ENCODE measurements at regions not wholly inside any gene's neighbourhood (a gene's known extent, or its start where the extent isn't known, plus 50 kb on each side); places are given as distances from the start of the nearest gene placed in this dataset.

- H3K9me3 ChIP-seq, result no peaks in the 10 kb centered on the region
- H3K36me3 ChIP-seq, result no peaks in the 10 kb centered on the region
- intact Hi-C loops (cut with DNase I; ENCODE audit: low total_unique reads), result no loop called here
- TF ChIP-seq POLR2A (IDR thresholded peaks at IDR 0.05), result no peak
- no peak for TF ChIP-seq EP300 (IDR thresholded peaks at IDR 0.05)
- TF ChIP-seq CTCF (IDR thresholded peaks at IDR 0.05), result no peak
- TF ChIP-seq POLR2AphosphoS5 (IDR thresholded peaks at IDR 0.05), result no peak
- DNase-seq, result no peak
- peaks cover 0 to 18% (median 0%) of the 10 kb centered on the region in 4 donors for H3K4me1 ChIP-seq
- H3K27ac ChIP-seq, result no peak overlapping the region
- H3K4me3 ChIP-seq, result no peak overlapping the region
- 72 to 82% (median 76%) methylated on average over 13 to 16 of the region's 16 CpGs for WGBS, 5 donors
- H3K27me3 ChIP-seq, result no peaks in the 10 kb centered on the region
Observed at GRCh38 chr7:60017-60675, 132.2 kb upstream of the FAM20C start.

- Histone ChIP-seq H3K27me3 (no peaks in the 10 kb centered on the region), H3K4me3 (no peak overlapping the region), H3K9me3 (no peaks in the 10 kb centered on the region), H3K4me1 (peaks cover 0 to 18% (median 0%) of the 10 kb centered on the region in 4 donors), H3K27ac (no peak overlapping the region), H3K36me3 (no peaks in the 10 kb centered on the region)
- intact Hi-C loops (cut with DNase I; ENCODE audit: low total_unique reads), result no loop called here
- 82 to 90% (median 86%) methylated on average over 9 of the region's 9 CpGs for WGBS, 5 donors
- DNase-seq, result no peak
- TF ChIP-seq EP300 (IDR thresholded peaks at IDR 0.05) (no peak), CTCF (IDR thresholded peaks at IDR 0.05) (no peak), POLR2A (IDR thresholded peaks at IDR 0.05) (no peak), POLR2AphosphoS5 (IDR thresholded peaks at IDR 0.05) (no peak)
Observed at GRCh38 chr7:60706-61105, 131.7 kb upstream of the FAM20C start.

GRCh38 chr7:61111-61510, 131.3 kb upstream of the FAM20C start:
- TF ChIP-seq EP300 (IDR thresholded peaks at IDR 0.05) (no peak), CTCF (IDR thresholded peaks at IDR 0.05) (no peak), POLR2AphosphoS5 (IDR thresholded peaks at IDR 0.05) (no peak), POLR2A (IDR thresholded peaks at IDR 0.05) (no peak)
- Histone ChIP-seq H3K36me3 (no peaks in the 10 kb centered on the region), H3K27me3 (no peaks in the 10 kb centered on the region), H3K9me3 (no peaks in the 10 kb centered on the region), H3K27ac (no peak overlapping the region), H3K4me1 (peaks cover 0 to 18% (median 0%) of the 10 kb centered on the region in 4 donors), H3K4me3 (no peak overlapping the region)
- intact Hi-C loops (cut with DNase I; ENCODE audit: low total_unique reads), result no loop called here
- no peak for DNase-seq
- WGBS, 5 donors, result 74 to 82% (median 80%) methylated on average over 9 of the region's 9 CpGs

- no peak overlapping the region for H3K27ac ChIP-seq
- H3K9me3 ChIP-seq, result no peaks in the 10 kb centered on the region
- no peak for DNase-seq
- H3K36me3 ChIP-seq, result no peaks in the 10 kb centered on the region
- no peak for TF ChIP-seq POLR2AphosphoS5 (IDR thresholded peaks at IDR 0.05)
- no peak for TF ChIP-seq CTCF (IDR thresholded peaks at IDR 0.05)
- TF ChIP-seq POLR2A (IDR thresholded peaks at IDR 0.05), result no peak
- no peaks in the 10 kb centered on the region for H3K27me3 ChIP-seq
- intact Hi-C loops (cut with DNase I; ENCODE audit: low total_unique reads), result no loop called here
- no peak overlapping the region for H3K4me3 ChIP-seq
- 82 to 92% (median 86%) methylated on average over 16 to 18 of the region's 18 CpGs for WGBS, 5 donors
- H3K4me1 ChIP-seq, result peaks cover 0 to 18% (median 0%) of the 10 kb centered on the region in 4 donors
Observed at GRCh38 chr7:61576-62360, 130.6 kb upstream of the FAM20C start.
